Bronchial epithelial cell (primary cell): ENCODE measurements at regions not wholly inside any gene's neighbourhood (a gene's known extent, or its start where the extent isn't known, plus 50 kb on each side); places are given as distances from the start of the nearest gene placed in this dataset.

Experiments
- DNase-seq: peaks from one replicate; pipeline ENCODE4 v3.0.0-alpha.2; 2010; ENCODE audit warnings: low read depth
- FAIRE-seq: peaks from 2 replicates; lab custom pipeline; 2011; peaks lifted over from hg19 to GRCh38; lab: Jason Lieb, UNC
- H3K27me3 ChIP-seq: 2 replicates; pipeline ENCODE4 v1.5.1; 2011; ENCODE audit warnings: low read length; ENCODE audit not compliant: control insufficient read depth, insufficient read depth
- H3K36me3 ChIP-seq: 2 replicates; pipeline ENCODE4 v1.5.1; 2011; ENCODE audit warnings: low read length; ENCODE audit not compliant: control insufficient read depth, insufficient read depth
- H3K4me3 ChIP-seq: 2 replicates; pipeline ENCODE4 v1.5.1; 2011; ENCODE audit warnings: mild to moderate bottlenecking, low read depth, low read length, control low read depth
- CTCF ChIP-seq: IDR thresholded peaks from 2 replicates; pipeline ENCODE4 v1.5.1; 2011; ENCODE audit warnings: mild to moderate bottlenecking, moderate library complexity, low read length, control low read depth, inconsistent platforms; ENCODE audit not compliant: insufficient read depth, severe bottlenecking

GRCh38 chr12:115849262-115849943, 428.1 kb downstream of the MED13L start:
- FAIRE-seq, result no peak
- Histone ChIP-seq H3K27me3 (no peaks in the 10 kb centered on the region), H3K36me3 (no peaks in the 10 kb centered on the region), H3K4me3 (no peak overlapping the region)
- no peak for TF ChIP-seq CTCF
- no peak for DNase-seq

- TF ChIP-seq CTCF, result no peak
- DNase-seq (no peak), FAIRE-seq (no peak)
- H3K27me3 ChIP-seq, result no peaks in the 10 kb centered on the region
- no peaks in the 10 kb centered on the region for H3K36me3 ChIP-seq
- H3K4me3 ChIP-seq, result no peak overlapping the region
Observed at GRCh38 chr12:115847398-115847797, 430.1 kb downstream of the MED13L start.

GRCh38 chr12:115846516-115846915, 431.0 kb downstream of the MED13L start:
- DNase-seq (no peak), FAIRE-seq (no peak)
- no peak for TF ChIP-seq CTCF
- Histone ChIP-seq H3K36me3 (no peaks in the 10 kb centered on the region), H3K4me3 (no peak overlapping the region), H3K27me3 (no peaks in the 10 kb centered on the region)

- Histone ChIP-seq H3K4me3 (no peak overlapping the region), H3K27me3 (no peaks in the 10 kb centered on the region), H3K36me3 (no peaks in the 10 kb centered on the region)
- TF ChIP-seq CTCF, result no peak
- no peak for DNase-seq
- peak; percentile 36 for FAIRE-seq
Observed at GRCh38 chr12:115840159-115840558, 437.3 kb downstream of the MED13L start.

- Histone ChIP-seq H3K27me3 (no peaks in the 10 kb centered on the region), H3K4me3 (no peak overlapping the region), H3K36me3 (no peaks in the 10 kb centered on the region)
- FAIRE-seq (no peak), DNase-seq (no peak)
- no peak for TF ChIP-seq CTCF
Observed at GRCh38 chr12:115838952-115839351, 438.5 kb downstream of the MED13L start.

- Histone ChIP-seq H3K4me3 (no peak overlapping the region), H3K27me3 (no peaks in the 10 kb centered on the region), H3K36me3 (no peaks in the 10 kb centered on the region)
- no peak for DNase-seq
- no peak for TF ChIP-seq CTCF
- FAIRE-seq, result no peak
Observed at GRCh38 chr12:115837220-115837619, 440.3 kb downstream of the MED13L start.
